ENCODE measurements at regions not wholly inside any gene's neighbourhood (a gene's known extent, or its start where the extent isn't known, plus 50 kb on each side); places are given as distances from the start of the nearest gene placed in this dataset.

DNA sequence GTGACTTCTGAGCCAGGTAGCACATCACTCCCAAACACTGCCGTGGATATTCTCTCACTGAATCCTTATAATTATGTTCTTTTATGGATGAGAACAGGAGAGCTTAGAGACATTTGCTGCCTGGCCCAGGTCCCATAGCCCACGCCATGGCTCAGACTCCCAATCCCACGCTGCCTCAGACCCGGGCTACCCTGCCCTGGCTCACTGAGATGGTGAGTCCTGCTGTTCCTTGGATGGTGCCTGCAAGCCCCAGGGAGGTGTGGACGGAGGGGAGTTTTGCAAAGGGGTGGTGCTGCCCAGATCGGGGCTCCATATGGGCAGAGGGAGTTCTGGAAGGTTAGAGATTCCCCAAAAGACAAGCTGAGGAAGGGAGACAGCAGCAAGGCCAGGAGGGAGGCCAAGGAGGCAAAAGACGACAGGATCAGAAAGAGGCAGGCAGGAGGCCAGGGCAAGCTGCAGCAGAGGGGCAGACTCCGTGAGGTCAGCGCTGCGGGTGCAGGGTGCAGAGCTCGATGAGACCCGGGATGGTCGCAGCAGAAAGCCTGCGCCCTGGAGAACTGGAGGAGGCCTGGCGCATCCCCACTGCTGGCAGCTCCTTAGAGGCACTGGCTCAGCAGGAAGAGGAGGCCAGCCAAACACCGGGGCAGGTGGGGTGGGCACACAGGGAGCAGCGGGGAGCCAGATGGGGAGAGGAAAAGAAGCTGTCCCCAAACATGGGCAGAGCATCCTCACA, 95.7 kb upstream of the ALDH1A3 start:
- no peak for DNase-seq

GRCh38 chr15:100784493-100785180, 95.0 kb upstream of the ALDH1A3 start:
- no peak for DNase-seq

DNA sequence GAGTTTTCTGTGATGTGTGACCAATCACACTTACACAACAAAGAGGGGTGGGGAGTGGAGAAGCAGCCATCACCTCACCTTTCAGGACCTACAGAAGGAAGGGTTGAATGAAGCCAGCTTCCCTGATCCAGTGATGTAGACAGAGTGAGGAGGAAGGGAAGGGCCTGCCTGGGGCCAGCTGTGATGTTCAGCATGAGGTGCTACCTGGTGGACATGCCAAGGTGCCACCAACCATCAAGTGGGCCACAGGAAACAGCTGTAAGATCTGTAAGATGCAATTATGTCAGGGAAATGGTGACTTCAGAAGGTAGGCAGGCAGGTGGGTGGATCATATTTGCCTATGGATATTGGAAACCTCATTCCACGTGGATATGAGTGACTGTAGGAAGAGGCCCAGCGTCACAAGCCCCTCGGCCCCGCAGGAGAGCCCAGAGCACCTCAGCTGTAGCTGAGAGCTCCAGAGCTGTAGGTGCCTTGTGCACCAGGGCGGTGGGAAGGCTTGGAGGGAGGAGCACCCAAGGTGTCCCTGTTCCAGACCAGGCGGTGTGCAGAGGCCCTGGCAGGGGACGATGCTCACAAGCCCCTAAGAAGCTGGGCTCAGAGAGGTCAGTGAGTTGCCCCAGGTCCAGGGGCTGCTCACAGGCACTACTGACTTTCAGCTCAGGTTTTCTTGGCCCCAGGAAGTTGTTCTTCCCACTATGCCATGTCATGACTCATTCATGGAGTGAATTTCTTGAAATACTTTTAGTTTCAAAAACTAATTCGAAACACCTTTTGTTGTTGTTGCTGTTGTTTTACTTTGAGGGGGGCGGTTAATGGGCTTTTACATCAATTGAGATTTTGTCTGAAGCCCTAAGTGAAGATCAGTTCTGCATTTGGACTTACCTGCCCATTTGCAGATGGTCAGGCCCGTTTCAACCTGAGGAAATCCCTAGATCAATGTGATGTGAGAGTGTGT, 94.2 kb upstream of the ALDH1A3 start:
- no peak for DNase-seq

DNA sequence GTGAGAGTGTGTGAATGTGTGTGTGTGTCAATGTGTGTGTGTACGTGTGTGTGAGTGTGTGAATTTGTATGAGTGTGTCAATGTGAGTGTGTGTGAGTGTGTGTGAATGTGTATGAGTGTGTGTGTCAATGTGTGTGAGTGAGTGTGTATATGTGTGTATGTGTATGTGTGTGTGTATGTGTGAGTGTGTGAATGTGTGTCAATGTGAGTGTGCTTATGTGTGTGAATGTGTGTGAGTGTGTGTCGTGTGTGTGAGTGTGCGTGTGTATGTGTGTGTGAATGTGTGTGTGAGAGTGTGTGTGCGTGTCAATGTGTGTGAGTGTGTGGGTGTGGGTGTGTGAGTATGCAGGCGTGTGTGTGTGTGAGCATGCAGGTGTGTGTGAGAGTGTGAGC, 93.5 kb upstream of the ALDH1A3 start:
- DNase-seq = no peak

DNA sequence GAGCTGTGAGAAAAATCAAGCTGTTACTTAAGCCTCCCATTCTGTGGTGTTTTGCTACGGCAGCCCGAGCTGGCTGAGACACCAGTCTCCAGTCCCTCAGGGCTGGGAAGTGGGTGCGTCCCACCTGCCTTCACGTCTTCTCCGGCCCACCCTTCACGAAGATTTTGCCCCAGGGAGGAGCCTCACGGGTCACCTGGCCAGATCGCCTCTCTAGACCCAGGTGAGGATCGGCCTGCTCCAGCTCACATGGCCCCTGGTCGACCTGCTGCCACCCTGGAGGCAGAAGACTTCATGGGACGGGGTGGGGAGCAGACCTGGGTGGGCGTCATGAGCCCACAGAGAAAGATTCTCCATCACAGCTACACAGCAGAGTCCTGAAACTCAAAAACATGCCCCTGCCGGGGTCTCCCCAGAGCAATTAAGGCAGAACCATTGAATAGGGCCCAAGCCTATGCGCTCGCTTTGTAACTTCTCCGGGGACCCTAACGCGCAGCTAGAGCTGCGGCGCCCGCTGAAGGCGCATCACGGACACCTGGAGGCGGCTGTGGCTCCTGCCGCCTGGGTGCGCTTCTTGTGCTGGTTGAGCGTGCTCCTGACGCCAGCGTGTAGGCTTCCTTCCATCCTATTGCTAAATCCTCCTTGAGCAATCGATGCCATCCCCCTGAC, 92.6 kb upstream of the ALDH1A3 start:
- DNase-seq = no peak

DNA sequence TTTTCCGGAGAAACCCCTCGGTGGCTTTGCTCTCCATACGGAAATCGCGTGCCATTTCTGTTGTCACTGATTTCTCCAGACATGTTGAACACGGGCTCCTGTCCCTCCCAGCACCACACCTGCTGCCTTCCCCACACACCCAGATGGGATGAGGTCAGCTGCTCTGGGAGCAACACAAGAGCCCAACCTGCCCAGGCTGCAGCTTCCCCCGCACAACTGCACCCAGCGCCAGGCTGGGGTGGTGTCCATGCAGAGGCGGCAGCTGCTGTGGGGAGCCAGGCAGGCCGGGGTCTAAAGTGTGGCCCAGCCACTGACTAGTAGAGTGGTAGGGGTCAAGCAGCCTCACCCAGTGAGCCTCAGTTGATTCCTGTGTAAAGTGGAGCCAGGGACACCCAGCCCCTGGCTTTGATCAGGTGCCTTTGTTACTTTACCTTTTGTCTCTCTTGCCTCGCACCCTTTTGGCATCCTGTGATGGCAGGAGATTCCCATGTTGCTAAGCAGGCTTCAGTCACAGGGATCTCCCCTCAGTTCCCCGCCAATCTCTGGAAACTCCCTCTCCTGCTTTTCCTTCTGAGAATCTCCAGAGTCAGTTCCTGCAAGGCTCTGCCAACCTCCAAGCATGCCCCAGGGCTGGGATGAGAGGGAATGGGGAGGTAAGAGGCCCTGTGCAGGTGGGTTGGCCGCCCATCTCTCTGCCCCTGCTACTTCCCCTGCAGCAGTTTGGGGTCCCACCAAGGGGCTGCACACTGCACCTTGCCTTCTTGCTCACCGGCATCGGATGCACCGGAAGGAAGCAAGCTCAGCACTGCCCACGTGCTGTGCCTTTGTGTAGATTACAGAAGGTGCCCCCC, 91.8 kb upstream of the ALDH1A3 start:
- DNase-seq = no peak

DNA sequence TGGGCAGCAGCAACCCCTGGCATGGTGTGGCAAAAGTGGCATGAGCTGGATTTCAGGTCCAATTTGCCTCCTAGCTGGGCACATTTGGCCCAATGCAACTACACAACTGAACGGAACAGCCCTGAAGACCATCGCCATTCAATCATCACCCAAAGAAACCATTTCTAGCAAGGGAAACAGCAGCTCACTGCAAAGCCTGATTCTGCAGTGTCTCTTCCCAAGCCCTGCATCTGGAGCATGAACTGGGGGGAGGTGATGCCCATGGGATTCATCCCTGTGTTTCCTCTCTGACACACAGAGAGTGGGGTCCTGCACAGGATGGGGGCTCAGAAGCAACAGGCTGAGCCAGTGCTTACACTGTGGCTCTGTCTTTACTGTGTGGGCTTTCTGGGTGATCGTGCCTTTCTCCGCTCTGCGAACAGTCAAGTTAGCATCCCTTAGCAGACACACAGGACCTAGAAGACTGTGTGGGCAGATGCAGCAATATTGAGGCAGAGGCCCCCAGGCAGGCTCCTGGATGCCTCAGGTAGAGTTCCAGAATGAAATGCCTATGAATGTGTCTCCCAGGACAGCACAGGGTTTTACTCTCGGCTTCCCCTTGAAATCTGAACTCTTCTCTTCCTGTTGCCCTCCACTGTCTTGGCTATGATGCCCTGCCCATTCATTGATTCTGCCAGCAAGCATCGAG, 91.1 kb upstream of the ALDH1A3 start:
- DNase-seq = no peak

- DNase-seq = no peak
Observed at GRCh38 chr15:100790786-100791265, 88.8 kb upstream of the ALDH1A3 start.

DNA sequence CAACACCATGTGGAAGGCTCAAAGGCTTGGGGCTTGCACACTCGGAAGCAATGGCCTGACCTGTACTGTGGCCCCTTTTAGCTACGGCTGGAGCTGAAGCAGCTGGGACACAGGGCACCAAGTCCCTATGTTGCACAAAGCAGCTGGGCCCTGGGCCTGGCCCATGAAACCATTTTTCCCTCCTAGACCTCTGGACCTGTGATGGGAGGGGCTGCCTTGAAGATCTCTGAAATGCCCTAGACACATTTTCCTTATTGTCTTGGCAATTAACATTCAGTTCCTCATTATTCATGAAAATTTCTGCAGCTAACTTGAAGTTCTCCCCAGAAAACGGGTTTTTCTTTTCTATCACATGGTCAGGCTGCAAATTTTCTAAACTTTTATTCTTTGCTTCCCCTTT, 85.6 kb upstream of the ALDH1A3 start:
- no peak for DNase-seq

GRCh38 chr15:100801256-100801900, 78.3 kb upstream of the ALDH1A3 start:
- no peak for DNase-seq

GRCh38 chr15:100802421-100803170, 77.0 kb upstream of the ALDH1A3 start:
- DNase-seq = no peak

- DNase-seq = no peak
Observed at GRCh38 chr15:100803171-100803440, 76.5 kb upstream of the ALDH1A3 start.

GRCh38 chr15:100806157-100806556, 73.5 kb upstream of the ALDH1A3 start:
- no peak for DNase-seq

DNA sequence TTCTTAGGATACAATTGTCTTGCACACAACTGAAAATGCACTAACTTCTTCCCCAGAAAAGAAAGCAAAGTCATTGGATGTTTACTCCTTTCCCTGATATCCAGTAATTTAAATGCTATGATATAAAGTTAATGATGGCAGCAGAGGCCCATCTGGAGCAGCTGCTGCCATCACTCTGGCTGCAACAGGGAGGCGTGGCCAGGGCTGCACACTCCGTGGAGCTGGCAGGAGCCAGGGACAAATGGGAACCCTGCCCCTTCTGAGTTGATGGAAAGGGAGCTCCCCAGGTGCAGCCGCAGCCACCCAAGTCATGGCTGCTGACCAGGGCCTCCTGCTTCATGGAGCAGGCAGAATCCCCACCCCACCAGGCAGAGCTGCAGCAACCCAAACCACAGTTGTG, 72.6 kb upstream of the ALDH1A3 start:
- DNase-seq = no peak

DNA sequence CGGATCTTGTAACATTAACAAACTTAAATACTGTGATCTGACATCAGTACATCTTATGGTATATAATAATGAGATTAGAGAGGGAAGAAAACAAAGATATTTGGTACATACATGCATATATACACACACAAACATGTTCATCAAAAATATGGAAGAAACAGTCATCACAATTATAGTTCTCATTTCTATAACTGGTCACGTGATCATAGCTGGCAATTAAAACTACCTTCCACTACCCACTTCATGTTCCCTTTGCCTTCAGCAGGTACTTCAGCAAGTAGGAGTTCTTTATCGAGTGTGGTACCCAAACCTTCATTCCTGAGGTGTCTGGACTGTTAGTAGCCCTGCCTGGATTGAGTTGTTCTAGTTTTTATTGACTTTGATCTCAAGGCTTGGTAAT, 70.9 kb upstream of the ALDH1A3 start:
- DNase-seq = no peak

DNA sequence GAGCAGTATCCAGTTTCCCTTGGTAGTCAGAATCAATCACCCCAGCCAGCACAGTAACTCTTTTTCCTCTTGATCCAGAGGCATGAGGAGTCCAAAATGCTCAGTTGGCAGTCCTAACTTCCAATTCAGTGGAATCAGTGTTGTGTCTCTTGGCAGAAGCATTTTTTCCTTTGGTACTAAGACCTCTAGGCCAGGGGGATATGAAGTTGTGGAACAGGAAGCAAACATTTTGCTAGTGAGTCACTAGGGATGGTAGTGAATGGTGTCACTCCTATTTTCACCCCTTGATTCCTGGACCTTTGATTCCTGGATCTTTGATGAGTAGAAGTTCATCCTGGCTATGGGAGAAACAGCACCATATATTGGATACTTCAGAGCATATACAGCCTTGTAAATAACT, 70.5 kb upstream of the ALDH1A3 start:
- DNase-seq = no peak

- no peak for DNase-seq
Observed at GRCh38 chr15:100809587-100809986, 70.0 kb upstream of the ALDH1A3 start.

- DNase-seq = no peak
Observed at GRCh38 chr15:100810229-100810628, 69.4 kb upstream of the ALDH1A3 start.

DNA sequence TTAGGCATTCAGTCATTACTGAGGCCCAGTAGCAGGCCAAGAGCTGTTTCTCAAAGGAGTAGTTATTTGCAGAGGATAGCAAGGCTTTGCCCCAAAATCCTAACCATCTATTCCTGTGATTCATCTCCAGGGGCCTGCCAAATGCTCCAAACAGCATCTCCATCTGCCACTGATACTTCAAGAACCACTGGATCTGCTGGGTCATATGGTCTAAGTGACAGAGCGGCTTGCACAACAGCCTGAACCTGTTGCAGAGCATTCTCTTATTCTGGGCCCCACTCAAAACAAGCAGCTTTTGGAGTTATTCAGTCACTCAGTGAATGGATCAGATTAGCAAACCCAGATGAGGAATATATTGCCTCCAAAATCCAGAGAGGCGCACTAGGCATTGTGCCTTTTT, 68.8 kb upstream of the ALDH1A3 start:
- no peak for DNase-seq

DNA sequence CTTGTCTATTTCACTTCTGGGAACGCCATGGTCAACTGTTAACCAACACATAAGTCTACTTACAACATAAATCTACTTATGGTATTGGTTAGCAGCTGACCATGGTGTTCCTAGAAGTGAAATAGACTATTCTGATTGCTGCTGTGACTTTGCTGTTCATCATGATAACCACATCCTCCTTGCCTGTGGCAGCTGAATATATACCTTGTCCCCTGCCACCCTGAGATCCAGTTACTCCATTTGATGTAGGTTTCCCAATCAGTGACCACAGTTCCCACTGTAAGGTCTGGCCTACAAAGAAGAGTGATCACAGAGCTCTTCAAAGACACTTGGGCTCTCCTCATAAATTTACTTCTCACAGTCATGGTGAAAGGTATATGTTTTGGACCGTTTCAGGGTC, 66.8 kb upstream of the ALDH1A3 start:
- no peak for DNase-seq
